Liver (tissue), 8 donors: ENCODE measurements at regions not wholly inside any gene's neighbourhood (a gene's known extent, or its start where the extent isn't known, plus 50 kb on each side); places are given as distances from the start of the nearest gene placed in this dataset.

Experiments
- DNase-seq: peaks from one replicate; pipeline ENCODE4 v3.0.0-alpha.2; 2017; ENCODE audit warnings: low spot score
- H3K27ac ChIP-seq, 2 donors: one replicate each; pipeline ENCODE4 v1.7.0; 2013; ENCODE audit warnings: inconsistent platforms in 2 of 2, low read length in 2 of 2, control low read depth in 1 of 2, low read depth in 1 of 2, mild to moderate bottlenecking in 1 of 2
- H3K27me3 ChIP-seq, 4 donors: one replicate each; pipeline versions ENCODE4 v1.6.1 to v1.7.0; 2013; ENCODE audit warnings: low read length in 3 of 4, inconsistent platforms in 1 of 4, mild to moderate bottlenecking in 1 of 4, moderate library complexity in 1 of 4; ENCODE audit not compliant: control insufficient read depth in 4 of 4, insufficient read depth in 4 of 4
- H3K36me3 ChIP-seq, 4 donors: one replicate each; pipeline versions ENCODE4 v1.6.1 to v1.7.0; 2013; ENCODE audit warnings: low read length in 3 of 4, mild to moderate bottlenecking in 3 of 4, low read depth in 1 of 4, moderate library complexity in 1 of 4; ENCODE audit not compliant: control insufficient read depth in 4 of 4, insufficient read depth in 3 of 4
- H3K4me1 ChIP-seq, 4 donors: one replicate each; pipeline versions ENCODE4 v1.6.1 to v1.7.0; 2013; ENCODE audit warnings: low read length in 3 of 4, mild to moderate bottlenecking in 3 of 4, moderate library complexity in 1 of 4; ENCODE audit not compliant: control insufficient read depth in 4 of 4, insufficient read depth in 4 of 4
- H3K4me3 ChIP-seq, 3 donors: one replicate each; pipeline versions ENCODE4 v1.6.1 to v1.7.0; 2013; ENCODE audit warnings: low read length in 3 of 3, control low read depth in 1 of 3, low read depth in 1 of 3, mild to moderate bottlenecking in 1 of 3
- H3K9ac ChIP-seq, 2 donors: one replicate each; pipeline ENCODE4 v1.7.0; 2013; ENCODE audit warnings: low read length in 2 of 2, mild to moderate bottlenecking in 2 of 2, moderate library complexity in 2 of 2, control low read depth in 1 of 2, low read depth in 1 of 2
- H3K9me3 ChIP-seq, 4 donors: one replicate each; pipeline versions ENCODE4 v1.6.1 to v1.7.0; 2013; ENCODE audit warnings: low read length in 3 of 4; ENCODE audit not compliant: control insufficient read depth in 4 of 4
- EGR1 ChIP-seq, 2 donors: IDR thresholded peaks; 2 replicates each; pipeline ENCODE4 v1.6.1; 2016 to 2018; ENCODE audit warnings: antibody characterized with exemption in 2 of 2, low read depth in 2 of 2
- FOXA2 ChIP-seq: IDR thresholded peaks from 2 replicates; pipeline ENCODE4 v1.6.1; 2016; ENCODE audit warnings: antibody characterized with exemption
- GABPA ChIP-seq, 2 donors: IDR thresholded peaks in 1 of 2; conservative IDR thresholded peaks in 1 of 2; 2 replicates each; pipeline ENCODE4 v1.6.1; 2016; ENCODE audit warnings: antibody characterized with exemption in 2 of 2, mild to moderate bottlenecking in 1 of 2, moderate library complexity in 1 of 2
- HNF4A ChIP-seq, 2 donors: conservative IDR thresholded peaks; 2 replicates each; pipeline ENCODE4 v1.6.1; 2016; ENCODE audit warnings: antibody characterized with exemption in 2 of 2, mild to moderate bottlenecking in 2 of 2
- HNF4G ChIP-seq: IDR thresholded peaks from 2 replicates; pipeline ENCODE4 v1.6.1; 2016; ENCODE audit warnings: antibody characterized with exemption
- JUND ChIP-seq, 2 donors: IDR thresholded peaks; 2 replicates each; pipeline ENCODE4 v1.6.1; 2016; ENCODE audit warnings: antibody characterized with exemption in 2 of 2
- NR2F2 ChIP-seq: IDR thresholded peaks from 2 replicates; pipeline ENCODE4 v1.6.1; 2016; ENCODE audit warnings: antibody characterized with exemption
- RAD21 ChIP-seq, 2 donors: IDR thresholded peaks; 2 replicates each; pipeline ENCODE4 v1.6.1; 2016; ENCODE audit warnings: antibody characterized with exemption in 2 of 2, mild to moderate bottlenecking in 2 of 2
- RXRA ChIP-seq, 2 donors: IDR thresholded peaks; 2 replicates each; pipeline ENCODE4 v1.6.1; 2017 to 2018; ENCODE audit warnings: antibody characterized with exemption in 2 of 2, mild to moderate bottlenecking in 1 of 2
- SP1 ChIP-seq: IDR thresholded peaks from 2 replicates; pipeline ENCODE4 v1.6.1; 2018; ENCODE audit warnings: antibody characterized with exemption, mild to moderate bottlenecking
- WGBS: extraction: QIAGEN DNeasy Blood & Tissue Kit; methylation state at CpG from one replicate; pipeline ENCODE4 v1.1.7; 2013; 5-methylcytosine and 5-hydroxymethylcytosine counted together
- TF ChIP-seq, protein P1 (sequence below): IDR thresholded peaks from 2 replicates; pipeline ENCODE4 v1.6.1; 2016; ENCODE audit warnings: antibody characterized with exemption
- TF ChIP-seq, protein P2 (sequence below): IDR thresholded peaks from 2 replicates; pipeline ENCODE4 v1.6.1; 2016; ENCODE audit warnings: antibody characterized with exemption, mild to moderate bottlenecking
- TF ChIP-seq, protein P3 (sequence below): IDR thresholded peaks from 2 replicates; pipeline ENCODE4 v1.6.1; 2016; ENCODE audit warnings: antibody characterized with exemption
- TF ChIP-seq, protein P4 (sequence below): IDR thresholded peaks from 2 replicates; pipeline ENCODE4 v1.6.1; 2016; ENCODE audit warnings: antibody characterized with exemption
- TF ChIP-seq, protein P5 (sequence below): fragments of 150-350 bp; IDR thresholded peaks from 2 replicates; pipeline ENCODE4 v1.5.1; 2017; ENCODE audit warnings: improper control_type of control experiment, low read depth, low read length; ENCODE audit not compliant: missing input control
- donor health status: healthy.
- donor health status: healthy.
- donor health status: healthy.
- donor health status: healthy.
- donor health status: healthy.

DNA sequence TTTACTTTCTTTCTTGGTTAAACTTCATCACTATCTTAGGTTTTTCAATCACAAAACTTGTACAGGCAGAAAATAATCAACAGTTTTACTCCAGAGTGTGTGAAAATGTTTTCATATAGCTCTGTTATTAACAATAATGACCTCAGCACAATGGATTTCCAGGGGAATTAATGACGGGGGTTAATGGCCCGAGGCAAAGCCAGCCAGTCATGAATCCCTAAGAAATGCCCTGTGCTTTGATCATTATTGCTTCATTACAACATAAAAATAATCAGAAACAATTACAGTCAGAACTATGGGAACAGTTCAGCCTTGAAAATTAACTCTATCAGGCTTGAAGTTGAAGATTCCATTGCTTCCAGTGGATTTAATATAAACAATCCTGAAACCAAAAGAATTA lies 875.4 kb downstream of the ROBO2 start:
- no peaks in the 10 kb centered on the region for H3K36me3 ChIP-seq
- no peak overlapping the region for H3K9ac ChIP-seq
- peaks cover 0 to 8% (median 4%) of the 10 kb centered on the region in 4 donors for H3K4me1 ChIP-seq
- no peak for DNase-seq
- no peak overlapping the region for H3K4me3 ChIP-seq
- no peaks in the 10 kb centered on the region for H3K27me3 ChIP-seq
- 76% methylated on average over 2 of the region's 2 CpGs for WGBS
- TF ChIP-seq, protein P1, sequence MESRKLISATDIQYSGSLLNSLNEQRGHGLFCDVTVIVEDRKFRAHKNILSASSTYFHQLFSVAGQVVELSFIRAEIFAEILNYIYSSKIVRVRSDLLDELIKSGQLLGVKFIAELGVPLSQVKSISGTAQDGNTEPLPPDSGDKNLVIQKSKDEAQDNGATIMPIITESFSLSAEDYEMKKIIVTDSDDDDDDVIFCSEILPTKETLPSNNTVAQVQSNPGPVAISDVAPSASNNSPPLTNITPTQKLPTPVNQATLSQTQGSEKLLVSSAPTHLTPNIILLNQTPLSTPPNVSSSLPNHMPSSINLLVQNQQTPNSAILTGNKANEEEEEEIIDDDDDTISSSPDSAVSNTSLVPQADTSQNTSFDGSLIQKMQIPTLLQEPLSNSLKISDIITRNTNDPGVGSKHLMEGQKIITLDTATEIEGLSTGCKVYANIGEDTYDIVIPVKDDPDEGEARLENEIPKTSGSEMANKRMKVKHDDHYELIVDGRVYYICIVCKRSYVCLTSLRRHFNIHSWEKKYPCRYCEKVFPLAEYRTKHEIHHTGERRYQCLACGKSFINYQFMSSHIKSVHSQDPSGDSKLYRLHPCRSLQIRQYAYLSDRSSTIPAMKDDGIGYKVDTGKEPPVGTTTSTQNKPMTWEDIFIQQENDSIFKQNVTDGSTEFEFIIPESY = no peak
- TF ChIP-seq GABPA (IDR thresholded peaks at IDR 0.05 in 1 of 2, conservative IDR thresholded peaks at IDR 0.05 in 1 of 2) = no peak
- TF ChIP-seq HNF4A (conservative IDR thresholded peaks at IDR 0.05) = no peak
- TF ChIP-seq, protein P2, sequence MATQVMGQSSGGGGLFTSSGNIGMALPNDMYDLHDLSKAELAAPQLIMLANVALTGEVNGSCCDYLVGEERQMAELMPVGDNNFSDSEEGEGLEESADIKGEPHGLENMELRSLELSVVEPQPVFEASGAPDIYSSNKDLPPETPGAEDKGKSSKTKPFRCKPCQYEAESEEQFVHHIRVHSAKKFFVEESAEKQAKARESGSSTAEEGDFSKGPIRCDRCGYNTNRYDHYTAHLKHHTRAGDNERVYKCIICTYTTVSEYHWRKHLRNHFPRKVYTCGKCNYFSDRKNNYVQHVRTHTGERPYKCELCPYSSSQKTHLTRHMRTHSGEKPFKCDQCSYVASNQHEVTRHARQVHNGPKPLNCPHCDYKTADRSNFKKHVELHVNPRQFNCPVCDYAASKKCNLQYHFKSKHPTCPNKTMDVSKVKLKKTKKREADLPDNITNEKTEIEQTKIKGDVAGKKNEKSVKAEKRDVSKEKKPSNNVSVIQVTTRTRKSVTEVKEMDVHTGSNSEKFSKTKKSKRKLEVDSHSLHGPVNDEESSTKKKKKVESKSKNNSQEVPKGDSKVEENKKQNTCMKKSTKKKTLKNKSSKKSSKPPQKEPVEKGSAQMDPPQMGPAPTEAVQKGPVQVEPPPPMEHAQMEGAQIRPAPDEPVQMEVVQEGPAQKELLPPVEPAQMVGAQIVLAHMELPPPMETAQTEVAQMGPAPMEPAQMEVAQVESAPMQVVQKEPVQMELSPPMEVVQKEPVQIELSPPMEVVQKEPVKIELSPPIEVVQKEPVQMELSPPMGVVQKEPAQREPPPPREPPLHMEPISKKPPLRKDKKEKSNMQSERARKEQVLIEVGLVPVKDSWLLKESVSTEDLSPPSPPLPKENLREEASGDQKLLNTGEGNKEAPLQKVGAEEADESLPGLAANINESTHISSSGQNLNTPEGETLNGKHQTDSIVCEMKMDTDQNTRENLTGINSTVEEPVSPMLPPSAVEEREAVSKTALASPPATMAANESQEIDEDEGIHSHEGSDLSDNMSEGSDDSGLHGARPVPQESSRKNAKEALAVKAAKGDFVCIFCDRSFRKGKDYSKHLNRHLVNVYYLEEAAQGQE = no peak
- no peak for TF ChIP-seq NR2F2
- peaks cover 0 to 10% (median 4%) of the 10 kb centered on the region in 4 donors for H3K9me3 ChIP-seq
- H3K27ac ChIP-seq = no peak overlapping the region

DNA sequence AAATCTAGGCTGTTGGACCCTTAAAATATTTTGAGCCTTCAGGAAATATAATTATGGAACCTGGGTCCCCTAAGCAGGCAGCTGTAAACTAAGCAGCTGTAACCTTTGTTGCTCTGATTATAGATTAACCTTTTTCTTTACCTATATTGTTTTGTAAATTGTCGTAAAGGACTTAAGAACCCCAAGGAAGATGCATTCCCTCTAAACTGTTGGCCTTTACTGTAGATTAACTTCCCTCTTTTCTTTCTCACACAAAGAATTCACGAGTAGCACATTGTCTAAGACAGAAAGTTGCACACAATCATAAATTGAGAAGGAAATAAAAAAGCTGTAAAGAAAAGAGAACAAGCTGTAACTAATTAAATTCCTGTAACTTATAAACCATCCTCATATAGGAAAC lies 877.3 kb downstream of the ROBO2 start:
- DNase-seq = no peak
- Histone ChIP-seq H3K36me3 (no peaks in the 10 kb centered on the region), H3K4me3 (no peak overlapping the region), H3K27ac (no peak overlapping the region), H3K4me1 (peaks cover 0 to 8% (median 4%) of the 10 kb centered on the region in 4 donors), H3K9me3 (peaks cover 0 to 14% (median 8%) of the 10 kb centered on the region in 4 donors), H3K27me3 (no peaks in the 10 kb centered on the region), H3K9ac (no peak overlapping the region)
- WGBS = 73% methylated on average over 2 of the region's 2 CpGs
- TF ChIP-seq, protein P3, sequence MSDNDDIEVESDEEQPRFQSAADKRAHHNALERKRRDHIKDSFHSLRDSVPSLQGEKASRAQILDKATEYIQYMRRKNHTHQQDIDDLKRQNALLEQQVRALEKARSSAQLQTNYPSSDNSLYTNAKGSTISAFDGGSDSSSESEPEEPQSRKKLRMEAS = no peak
- TF ChIP-seq GABPA (IDR thresholded peaks at IDR 0.05 in 1 of 2, conservative IDR thresholded peaks at IDR 0.05 in 1 of 2) (no peak), EGR1 (IDR thresholded peaks at IDR 0.05; ENCODE audit: low read depth in 2 of 2) (no peak)
- TF ChIP-seq, protein P1 = no peak

DNA sequence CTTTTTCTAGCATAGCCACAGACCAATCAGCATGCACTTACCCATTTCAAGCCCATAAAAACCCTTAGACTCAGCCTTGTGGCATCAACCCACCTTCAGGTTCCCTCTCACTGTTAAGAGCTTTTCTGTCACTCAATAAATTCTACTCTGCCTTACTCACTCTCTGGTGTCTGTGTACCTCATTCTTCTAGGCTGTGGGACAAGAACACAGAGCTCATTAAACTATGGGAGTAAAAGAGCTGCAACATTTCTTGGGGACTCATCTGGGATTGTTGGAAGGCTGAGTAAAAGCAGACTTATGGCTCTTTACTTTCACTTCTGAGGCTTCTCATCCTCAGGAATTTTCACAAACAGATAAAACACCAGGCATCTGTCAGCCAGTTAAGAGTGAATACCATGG lies 879.3 kb downstream of the ROBO2 start:
- H3K4me3 ChIP-seq = no peak overlapping the region
- no peaks in the 10 kb centered on the region for H3K27me3 ChIP-seq
- no peak overlapping the region for H3K27ac ChIP-seq
- H3K36me3 ChIP-seq = no peaks in the 10 kb centered on the region
- peaks cover 0 to 17% (median 10%) of the 10 kb centered on the region in 4 donors for H3K9me3 ChIP-seq
- H3K9ac ChIP-seq = no peak overlapping the region
- DNase-seq = no peak
- H3K4me1 ChIP-seq = no peaks in the 10 kb centered on the region
- TF ChIP-seq RXRA (IDR thresholded peaks at IDR 0.05) (no peak), FOXA2 (no peak), GABPA (IDR thresholded peaks at IDR 0.05 in 1 of 2, conservative IDR thresholded peaks at IDR 0.05 in 1 of 2) (no peak), RAD21 (IDR thresholded peaks at IDR 0.05) (no peak), SP1 (no peak), JUND (IDR thresholded peaks at IDR 0.05) (no peak), HNF4G (no peak)
- TF ChIP-seq, protein P4, sequence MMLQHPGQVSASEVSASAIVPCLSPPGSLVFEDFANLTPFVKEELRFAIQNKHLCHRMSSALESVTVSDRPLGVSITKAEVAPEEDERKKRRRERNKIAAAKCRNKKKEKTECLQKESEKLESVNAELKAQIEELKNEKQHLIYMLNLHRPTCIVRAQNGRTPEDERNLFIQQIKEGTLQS = no peak
- TF ChIP-seq, protein P3 = no peak
- TF ChIP-seq, protein P5, sequence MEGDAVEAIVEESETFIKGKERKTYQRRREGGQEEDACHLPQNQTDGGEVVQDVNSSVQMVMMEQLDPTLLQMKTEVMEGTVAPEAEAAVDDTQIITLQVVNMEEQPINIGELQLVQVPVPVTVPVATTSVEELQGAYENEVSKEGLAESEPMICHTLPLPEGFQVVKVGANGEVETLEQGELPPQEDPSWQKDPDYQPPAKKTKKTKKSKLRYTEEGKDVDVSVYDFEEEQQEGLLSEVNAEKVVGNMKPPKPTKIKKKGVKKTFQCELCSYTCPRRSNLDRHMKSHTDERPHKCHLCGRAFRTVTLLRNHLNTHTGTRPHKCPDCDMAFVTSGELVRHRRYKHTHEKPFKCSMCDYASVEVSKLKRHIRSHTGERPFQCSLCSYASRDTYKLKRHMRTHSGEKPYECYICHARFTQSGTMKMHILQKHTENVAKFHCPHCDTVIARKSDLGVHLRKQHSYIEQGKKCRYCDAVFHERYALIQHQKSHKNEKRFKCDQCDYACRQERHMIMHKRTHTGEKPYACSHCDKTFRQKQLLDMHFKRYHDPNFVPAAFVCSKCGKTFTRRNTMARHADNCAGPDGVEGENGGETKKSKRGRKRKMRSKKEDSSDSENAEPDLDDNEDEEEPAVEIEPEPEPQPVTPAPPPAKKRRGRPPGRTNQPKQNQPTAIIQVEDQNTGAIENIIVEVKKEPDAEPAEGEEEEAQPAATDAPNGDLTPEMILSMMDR = no peak
